OCI-LY7 (cell line): ENCODE measurements at regions not wholly inside any gene's neighbourhood (a gene's known extent, or its start where the extent isn't known, plus 50 kb on each side); places are given as distances from the start of the nearest gene placed in this dataset.
"Not testable (repeated sequence)": the region's sequence is repeated elsewhere in the genome, so short reads cannot be mapped to it uniquely, and the experiment has no call there.

Source experiments
- CTCF ChIP-seq: fragments of 200-600 bp; sonication (generic); conservative IDR thresholded peaks from 2 replicates; pipeline ENCODE4 v1.5.1; 2014; ENCODE audit warnings: mild to moderate bottlenecking, antibody characterized with exemption, low read length, moderate library complexity, mixed read lengths
- EZH2phosphoT487 ChIP-seq: fragments of 200-600 bp; sonication (generic); IDR thresholded peaks from 2 replicates; pipeline ENCODE4 v1.6.1; 2018; ENCODE audit warnings: low read depth, borderline replicate concordance, mild to moderate bottlenecking, mixed run types, antibody characterized with exemption, low read length, moderate library complexity, mixed read lengths

- TF ChIP-seq CTCF, EZH2phosphoT487: not testable (repeated sequence)
These were observed 85.5 kb upstream of the C15orf39 start for GRCh38 chr15:75116143-75116542.
